HL-60 (cell line): ENCODE measurements at regions not wholly inside any gene's neighbourhood (a gene's known extent, or its start where the extent isn't known, plus 50 kb on each side); places are given as distances from the start of the nearest gene placed in this dataset.

ENCODE experiments used
- DNase-seq, 2 experiments: peaks; one replicate each; pipeline ENCODE4 v3.0.0-alpha.2; 2010 to 2020; ENCODE audit warnings: low read depth in 1 of 2, low spot score in 1 of 2
- H3K27ac ChIP-seq: fragments of 250-450 bp; sonication (Bioruptor Pico); replicated peaks from 2 replicates; pipeline ENCODE4 v1.5.1; 2020; ENCODE audit warnings: mild to moderate bottlenecking, moderate library complexity
- H3K27me3 ChIP-seq: fragments of 250-450 bp; sonication (Bioruptor Pico); 2 replicates; pipeline ENCODE4 v1.5.1; 2021; ENCODE audit warnings: mild to moderate bottlenecking, moderate library complexity; ENCODE audit not compliant: insufficient read depth, poor library complexity, severe bottlenecking
- H3K4me3 ChIP-seq: replicated peaks from 2 replicates; pipeline ENCODE4 v1.5.1; 2011; ENCODE audit warnings: mild to moderate bottlenecking, control low read depth, low read length; ENCODE audit not compliant: insufficient read depth
- CTCF ChIP-seq: IDR thresholded peaks from one replicate; pipeline ENCODE4 v1.5.1; 2011; ENCODE audit warnings: low read length, control low read depth, inconsistent platforms; ENCODE audit not compliant: insufficient read depth
- GABPA ChIP-seq: IDR thresholded peaks from 2 replicates; pipeline ENCODE4 v1.6.1; 2012; ENCODE audit warnings: low read depth
- POLR2AphosphoS5 ChIP-seq: IDR thresholded peaks from 2 replicates; pipeline ENCODE4 v1.6.1; 2012; ENCODE audit warnings: low read depth
- REST ChIP-seq: IDR thresholded peaks from 2 replicates; pipeline ENCODE4 v1.6.1; 2012; ENCODE audit warnings: low read depth; ENCODE audit not compliant: insufficient replicate concordance
- SPI1 ChIP-seq: IDR thresholded peaks from 2 replicates; pipeline ENCODE4 v1.6.1; 2012; ENCODE audit warnings: low read depth, mild to moderate bottlenecking, borderline replicate concordance

- no peak for TF ChIP-seq SPI1
- TF ChIP-seq REST: no peak
- TF ChIP-seq CTCF: no peak
- no peak for TF ChIP-seq POLR2AphosphoS5
- no peak for TF ChIP-seq GABPA
- DNase-seq: no peak
- H3K4me3 ChIP-seq: no peak overlapping the region
These were observed 180.2 kb downstream of the SEMA6D start for GRCh38 chr15:47897525-47897924.

GRCh38 chr15:47900751-47901150 is 183.4 kb downstream of the SEMA6D start:
- DNase-seq: no peak
- Histone ChIP-seq H3K27ac (no peak overlapping the region), H3K4me3 (no peak overlapping the region), H3K27me3 (no peaks in the 10 kb centered on the region)
- TF ChIP-seq GABPA: no peak
- TF ChIP-seq CTCF: no peak
- no peak for TF ChIP-seq SPI1
- no peak for TF ChIP-seq REST
- TF ChIP-seq POLR2AphosphoS5: no peak

More at GRCh38 chr15:47897525-47897924, 180.2 kb downstream of the SEMA6D start:
- H3K27ac ChIP-seq: no peak overlapping the region
- no peaks in the 10 kb centered on the region for H3K27me3 ChIP-seq

- H3K4me3 ChIP-seq: no peak overlapping the region
- TF ChIP-seq POLR2AphosphoS5 (no peak), SPI1 (no peak), CTCF (no peak), REST (no peak), GABPA (no peak)
- DNase-seq: no peak
- H3K27ac ChIP-seq: no peak overlapping the region
- no peaks in the 10 kb centered on the region for H3K27me3 ChIP-seq
These were observed 186.1 kb downstream of the SEMA6D start for GRCh38 chr15:47903368-47903767.
